Nephron (organoid): ENCODE measurements at regions not wholly inside any gene's neighbourhood (a gene's known extent, or its start where the extent isn't known, plus 50 kb on each side); places are given as distances from the start of the nearest gene placed in this dataset.

Source experiments
- H3K27ac Mint-ChIP-seq, 3 experiments: 2 replicates each; pipeline ENCODE4 v1.8.0; 2020; ENCODE audit warnings: mixed read lengths in 3 of 3, mild to moderate bottlenecking in 2 of 3, moderate library complexity in 1 of 3
- H3K27me3 Mint-ChIP-seq: 2 replicates; pipeline ENCODE4 v1.8.0; 2021; ENCODE audit warnings: low read depth, mild to moderate bottlenecking, moderate library complexity, mixed read lengths
- H3K36me3 Mint-ChIP-seq: 2 replicates; pipeline ENCODE4 v1.8.0; 2020; ENCODE audit warnings: low read depth, mixed read lengths
- H3K4me1 Mint-ChIP-seq: 2 replicates; pipeline ENCODE4 v1.8.0; 2020; ENCODE audit warnings: mixed read lengths
- H3K4me3 Mint-ChIP-seq, 3 experiments: 2 replicates each; pipeline ENCODE4 v1.8.0; 2020; ENCODE audit warnings: mild to moderate bottlenecking in 3 of 3, mixed read lengths in 3 of 3, moderate library complexity in 2 of 3
- H3K9me3 Mint-ChIP-seq: 2 replicates; pipeline ENCODE4 v1.8.0; 2020; ENCODE audit warnings: mixed read lengths
- TF ChIP-seq, protein P1 (sequence below), 3 experiments: fragments of 200-600 bp; sonication (generic); IDR thresholded peaks; one replicate each; pipeline ENCODE4 v1.5.0; 2021; ENCODE audit warnings: antibody characterized with exemption in 3 of 3; ENCODE audit not compliant: unreplicated experiment in 3 of 3

DNA sequence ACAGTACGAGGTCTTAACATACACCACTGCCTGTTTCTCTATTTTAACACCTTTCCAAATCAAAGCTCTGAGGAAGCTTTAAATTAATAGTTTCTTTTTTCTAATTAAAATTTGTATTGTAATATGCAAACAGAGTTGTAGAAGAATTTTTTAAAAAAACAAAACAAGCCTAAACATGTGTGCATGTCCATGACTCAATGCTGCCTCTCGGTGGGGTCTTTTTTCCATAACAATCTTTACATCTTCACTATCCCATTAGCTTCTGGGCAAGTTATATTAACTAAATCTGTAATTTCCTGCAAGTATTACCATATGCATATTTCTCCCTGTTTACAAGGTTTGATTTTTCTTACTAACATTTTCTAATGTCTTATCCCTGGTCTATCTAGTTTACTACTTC lies 143.9 kb upstream of the NAV3 start:
- TF ChIP-seq, protein P1, sequence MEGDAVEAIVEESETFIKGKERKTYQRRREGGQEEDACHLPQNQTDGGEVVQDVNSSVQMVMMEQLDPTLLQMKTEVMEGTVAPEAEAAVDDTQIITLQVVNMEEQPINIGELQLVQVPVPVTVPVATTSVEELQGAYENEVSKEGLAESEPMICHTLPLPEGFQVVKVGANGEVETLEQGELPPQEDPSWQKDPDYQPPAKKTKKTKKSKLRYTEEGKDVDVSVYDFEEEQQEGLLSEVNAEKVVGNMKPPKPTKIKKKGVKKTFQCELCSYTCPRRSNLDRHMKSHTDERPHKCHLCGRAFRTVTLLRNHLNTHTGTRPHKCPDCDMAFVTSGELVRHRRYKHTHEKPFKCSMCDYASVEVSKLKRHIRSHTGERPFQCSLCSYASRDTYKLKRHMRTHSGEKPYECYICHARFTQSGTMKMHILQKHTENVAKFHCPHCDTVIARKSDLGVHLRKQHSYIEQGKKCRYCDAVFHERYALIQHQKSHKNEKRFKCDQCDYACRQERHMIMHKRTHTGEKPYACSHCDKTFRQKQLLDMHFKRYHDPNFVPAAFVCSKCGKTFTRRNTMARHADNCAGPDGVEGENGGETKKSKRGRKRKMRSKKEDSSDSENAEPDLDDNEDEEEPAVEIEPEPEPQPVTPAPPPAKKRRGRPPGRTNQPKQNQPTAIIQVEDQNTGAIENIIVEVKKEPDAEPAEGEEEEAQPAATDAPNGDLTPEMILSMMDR (IDR thresholded peaks at IDR 0.05; ENCODE audit: unreplicated experiment in 3 of 3) = peak in 2 of 3 experiments; percentile 37 to 58
- Mint-ChIP-seq H3K27ac (peak overlapping the region in 1 of 3 experiments; percentile 16), H3K36me3 (no peaks in the 10 kb centered on the region), H3K27me3 (no peaks in the 10 kb centered on the region), H3K4me3 (no peak overlapping the region), H3K4me1 (peaks cover 25% of the 10 kb centered on the region), H3K9me3 (no peaks in the 10 kb centered on the region)

GRCh38 chr12:77685901-77686300 lies 144.8 kb upstream of the NAV3 start:
- H3K36me3 Mint-ChIP-seq = no peaks in the 10 kb centered on the region
- peaks cover 25% of the 10 kb centered on the region for H3K4me1 Mint-ChIP-seq
- H3K9me3 Mint-ChIP-seq = no peaks in the 10 kb centered on the region
- H3K27ac Mint-ChIP-seq = no peak overlapping the region
- TF ChIP-seq, protein P1 (IDR thresholded peaks at IDR 0.05; ENCODE audit: unreplicated experiment in 3 of 3) = no peak
- no peak overlapping the region for H3K4me3 Mint-ChIP-seq
- H3K27me3 Mint-ChIP-seq = no peaks in the 10 kb centered on the region

DNA sequence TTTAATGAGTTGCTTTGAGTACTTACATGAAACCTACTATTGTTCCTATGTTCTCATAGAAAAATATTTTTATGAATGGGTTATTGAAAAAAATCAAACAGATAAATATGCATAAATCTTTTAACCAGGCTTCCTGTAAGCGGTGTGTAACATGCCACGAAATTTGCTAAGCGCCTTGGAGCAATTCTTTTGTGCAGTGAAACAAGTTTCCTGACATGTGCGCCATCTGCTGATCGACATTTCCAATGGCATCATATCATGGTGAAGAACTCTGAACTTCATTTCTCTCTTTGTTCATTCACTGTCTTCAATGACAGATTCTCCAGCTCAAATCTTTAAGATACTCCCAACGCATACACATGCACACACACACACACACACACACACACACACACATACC lies 145.6 kb upstream of the NAV3 start:
- H3K27ac Mint-ChIP-seq = peak overlapping the region; percentile 6 to 59 (median 12)
- H3K36me3 Mint-ChIP-seq = no peaks in the 10 kb centered on the region
- H3K27me3 Mint-ChIP-seq = no peaks in the 10 kb centered on the region
- TF ChIP-seq, protein P1 (IDR thresholded peaks at IDR 0.05; ENCODE audit: unreplicated experiment in 3 of 3) = peak; percentile 61 to 65 (median 64)
- H3K4me1 Mint-ChIP-seq = peaks cover 25% of the 10 kb centered on the region
- peak overlapping the region in 1 of 3 experiments; percentile 0 for H3K4me3 Mint-ChIP-seq
- H3K9me3 Mint-ChIP-seq = no peaks in the 10 kb centered on the region

DNA sequence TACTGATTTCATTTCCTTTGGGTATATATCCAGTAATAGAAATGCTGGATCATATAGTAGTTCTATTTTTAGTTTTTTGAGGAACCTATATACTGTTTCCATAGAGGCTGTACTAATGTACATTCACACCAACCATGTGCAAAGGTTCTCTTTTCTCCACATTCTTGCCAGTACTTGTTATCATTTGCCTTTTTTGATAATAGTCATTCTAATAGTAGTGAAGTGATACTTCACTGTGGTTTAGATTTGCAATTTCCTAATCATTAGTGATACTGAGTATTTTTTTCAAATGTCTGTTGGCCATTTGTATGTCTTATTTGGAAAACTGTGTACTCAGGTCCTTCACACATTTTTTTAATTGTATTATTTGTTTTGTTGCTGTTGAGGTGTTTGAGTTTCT lies 148.2 kb upstream of the NAV3 start:
- no peaks in the 10 kb centered on the region for H3K9me3 Mint-ChIP-seq
- no peak overlapping the region for H3K27ac Mint-ChIP-seq
- peaks cover 25% of the 10 kb centered on the region for H3K4me1 Mint-ChIP-seq
- no peaks in the 10 kb centered on the region for H3K36me3 Mint-ChIP-seq
- H3K27me3 Mint-ChIP-seq = no peaks in the 10 kb centered on the region
- no peak overlapping the region for H3K4me3 Mint-ChIP-seq
- TF ChIP-seq, protein P1 (IDR thresholded peaks at IDR 0.05; ENCODE audit: unreplicated experiment in 3 of 3) = no peak

- H3K9me3 Mint-ChIP-seq = no peaks in the 10 kb centered on the region
- no peak overlapping the region for H3K4me3 Mint-ChIP-seq
- H3K4me1 Mint-ChIP-seq = peaks cover 19% of the 10 kb centered on the region
- H3K27me3 Mint-ChIP-seq = no peaks in the 10 kb centered on the region
- TF ChIP-seq, protein P1 (IDR thresholded peaks at IDR 0.05; ENCODE audit: unreplicated experiment in 3 of 3) = no peak
- H3K27ac Mint-ChIP-seq = no peak overlapping the region
- no peaks in the 10 kb centered on the region for H3K36me3 Mint-ChIP-seq
Observed at GRCh38 chr12:77681726-77682125, 149.0 kb upstream of the NAV3 start.

DNA sequence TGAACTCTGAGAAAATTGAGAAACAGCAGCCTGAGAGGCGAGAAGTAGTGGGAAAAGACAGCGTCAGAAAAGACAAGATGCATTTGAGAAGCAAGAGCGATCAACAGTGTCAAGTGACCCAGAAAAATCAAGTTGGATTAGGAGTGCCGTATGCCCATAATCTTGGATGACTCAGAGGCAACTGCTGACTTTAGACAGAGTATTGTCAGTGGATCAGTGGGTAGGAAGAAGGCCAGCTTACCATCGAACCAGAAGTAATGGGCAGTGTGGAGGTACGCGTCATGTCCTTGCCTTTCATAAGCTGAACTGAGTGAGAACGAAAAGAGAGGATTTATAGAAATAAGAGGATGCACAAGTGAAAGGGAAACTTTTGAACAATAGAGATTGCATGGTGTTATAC lies 151.0 kb upstream of the NAV3 start:
- H3K4me1 Mint-ChIP-seq = peaks cover 5% of the 10 kb centered on the region
- no peaks in the 10 kb centered on the region for H3K27me3 Mint-ChIP-seq
- no peak overlapping the region for H3K4me3 Mint-ChIP-seq
- no peaks in the 10 kb centered on the region for H3K9me3 Mint-ChIP-seq
- H3K36me3 Mint-ChIP-seq = no peaks in the 10 kb centered on the region
- H3K27ac Mint-ChIP-seq = no peak overlapping the region
- TF ChIP-seq, protein P1 (IDR thresholded peaks at IDR 0.05; ENCODE audit: unreplicated experiment in 3 of 3) = no peak
